Mammary epithelial cell (primary cell): ENCODE measurements at regions not wholly inside any gene's neighbourhood (a gene's known extent, or its start where the extent isn't known, plus 50 kb on each side); places are given as distances from the start of the nearest gene placed in this dataset.

Experiments
- EZH2 ChIP-seq: IDR thresholded peaks from 2 replicates; pipeline ENCODE4 v1.6.1; 2012; ENCODE audit warnings: low read length, inconsistent platforms, borderline replicate concordance
- TF ChIP-seq, protein P1 (sequence below), 2 donors: IDR thresholded peaks in 1 of 2; conservative IDR thresholded peaks in 1 of 2; 2 replicates each; pipeline ENCODE4 v1.5.1; 2011 to 2012; ENCODE audit warnings: inconsistent platforms in 2 of 2, low read length in 2 of 2, mild to moderate bottlenecking in 2 of 2, control low read depth in 1 of 2, low read depth in 1 of 2; ENCODE audit not compliant: insufficient read depth in 1 of 2; ENCODE audit errors: extremely low read depth in 1 of 2

DNA sequence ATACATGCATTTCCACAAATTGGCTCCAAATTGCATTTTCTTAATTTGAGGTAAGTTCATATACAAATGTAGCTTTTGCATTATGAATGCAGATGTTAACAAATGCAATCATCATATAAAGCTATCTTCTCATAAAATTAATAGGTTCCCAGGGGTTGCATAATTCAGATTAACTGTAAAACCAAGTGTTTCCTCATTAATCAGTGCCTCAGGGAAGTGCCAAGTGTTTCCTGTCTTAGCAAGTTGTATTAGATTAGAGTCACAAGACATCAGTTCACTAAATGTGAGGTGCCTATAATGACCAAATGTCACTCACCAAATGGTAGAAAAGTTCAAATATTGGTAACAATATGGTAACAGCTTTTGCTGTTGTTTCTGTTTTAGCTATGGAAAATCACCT is 140.8 kb downstream of the PTGER3 start:
- TF ChIP-seq, protein P1, sequence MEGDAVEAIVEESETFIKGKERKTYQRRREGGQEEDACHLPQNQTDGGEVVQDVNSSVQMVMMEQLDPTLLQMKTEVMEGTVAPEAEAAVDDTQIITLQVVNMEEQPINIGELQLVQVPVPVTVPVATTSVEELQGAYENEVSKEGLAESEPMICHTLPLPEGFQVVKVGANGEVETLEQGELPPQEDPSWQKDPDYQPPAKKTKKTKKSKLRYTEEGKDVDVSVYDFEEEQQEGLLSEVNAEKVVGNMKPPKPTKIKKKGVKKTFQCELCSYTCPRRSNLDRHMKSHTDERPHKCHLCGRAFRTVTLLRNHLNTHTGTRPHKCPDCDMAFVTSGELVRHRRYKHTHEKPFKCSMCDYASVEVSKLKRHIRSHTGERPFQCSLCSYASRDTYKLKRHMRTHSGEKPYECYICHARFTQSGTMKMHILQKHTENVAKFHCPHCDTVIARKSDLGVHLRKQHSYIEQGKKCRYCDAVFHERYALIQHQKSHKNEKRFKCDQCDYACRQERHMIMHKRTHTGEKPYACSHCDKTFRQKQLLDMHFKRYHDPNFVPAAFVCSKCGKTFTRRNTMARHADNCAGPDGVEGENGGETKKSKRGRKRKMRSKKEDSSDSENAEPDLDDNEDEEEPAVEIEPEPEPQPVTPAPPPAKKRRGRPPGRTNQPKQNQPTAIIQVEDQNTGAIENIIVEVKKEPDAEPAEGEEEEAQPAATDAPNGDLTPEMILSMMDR (conservative IDR thresholded peaks at IDR 0.05 in 1 of 2, IDR thresholded peaks at IDR 0.05 in 1 of 2; ENCODE audit: extremely low read depth in 1 of 2, insufficient read depth in 1 of 2, low read depth in 1 of 2, low read length in 2 of 2), result no peak
- TF ChIP-seq EZH2, result no peak
